Endothelial cell (in vitro differentiated cells): ENCODE measurements at regions not wholly inside any gene's neighbourhood (a gene's known extent, or its start where the extent isn't known, plus 50 kb on each side); places are given as distances from the start of the nearest gene placed in this dataset.

Source experiments
- DNase-seq: peaks from one replicate; pipeline ENCODE4 v3.0.0; 2021; ENCODE audit warnings: low spot score
- H3K27ac Mint-ChIP-seq: one replicate; pipeline ENCODE4 v1.8.0; 2021; ENCODE audit warnings: mixed read lengths, inconsistent platforms; ENCODE audit not compliant: unreplicated experiment
- H3K27me3 Mint-ChIP-seq: one replicate; pipeline ENCODE4 v1.8.0; 2021; ENCODE audit warnings: mild to moderate bottlenecking, moderate library complexity, mixed read lengths, inconsistent platforms; ENCODE audit not compliant: unreplicated experiment
- H3K36me3 Mint-ChIP-seq: one replicate; pipeline ENCODE4 v1.8.0; 2021; ENCODE audit warnings: mild to moderate bottlenecking, low read depth, mixed read lengths, inconsistent platforms; ENCODE audit not compliant: unreplicated experiment
- H3K4me1 Mint-ChIP-seq: one replicate; pipeline ENCODE4 v1.8.0; 2021; ENCODE audit warnings: mild to moderate bottlenecking, mixed read lengths, inconsistent platforms; ENCODE audit not compliant: unreplicated experiment
- H3K4me3 Mint-ChIP-seq: one replicate; pipeline ENCODE4 v1.8.0; 2021; ENCODE audit warnings: mild to moderate bottlenecking, mixed read lengths, inconsistent platforms; ENCODE audit not compliant: unreplicated experiment
- H3K9me3 Mint-ChIP-seq: one replicate; pipeline ENCODE4 v1.8.0; 2021; ENCODE audit warnings: mixed read lengths, inconsistent platforms; ENCODE audit not compliant: unreplicated experiment
- TF ChIP-seq, protein P1 (sequence below): fragments of 200-600 bp; sonication (generic); IDR thresholded peaks from one replicate; pipeline ENCODE4 v1.5.0; 2021; ENCODE audit warnings: antibody characterized with exemption; ENCODE audit not compliant: unreplicated experiment

DNA sequence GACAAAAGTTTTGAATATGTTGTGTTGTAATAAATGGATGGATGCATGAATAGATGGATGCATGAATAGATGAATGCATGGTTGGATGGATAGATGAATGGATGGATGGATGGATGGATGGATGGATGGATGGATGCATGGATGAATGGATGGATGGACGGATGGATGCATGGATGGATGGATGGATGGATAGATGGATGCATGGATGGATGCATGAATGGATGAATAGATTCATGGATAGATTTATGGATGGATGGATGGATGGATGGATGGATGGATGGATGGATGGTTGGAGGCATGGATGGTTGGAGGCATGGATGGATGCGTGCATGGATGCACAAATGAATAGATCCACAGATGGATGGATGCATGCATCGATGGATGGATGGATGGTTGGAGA, 623.2 kb upstream of the B3GAT1 start:
- Mint-ChIP-seq H3K36me3 (peaks cover 4% of the 10 kb centered on the region), H3K4me1 (peaks cover 7% of the 10 kb centered on the region), H3K4me3 (no peak overlapping the region), H3K9me3 (no peaks in the 10 kb centered on the region), H3K27me3 (peaks cover 6% of the 10 kb centered on the region), H3K27ac (no peak overlapping the region)
- TF ChIP-seq, protein P1, sequence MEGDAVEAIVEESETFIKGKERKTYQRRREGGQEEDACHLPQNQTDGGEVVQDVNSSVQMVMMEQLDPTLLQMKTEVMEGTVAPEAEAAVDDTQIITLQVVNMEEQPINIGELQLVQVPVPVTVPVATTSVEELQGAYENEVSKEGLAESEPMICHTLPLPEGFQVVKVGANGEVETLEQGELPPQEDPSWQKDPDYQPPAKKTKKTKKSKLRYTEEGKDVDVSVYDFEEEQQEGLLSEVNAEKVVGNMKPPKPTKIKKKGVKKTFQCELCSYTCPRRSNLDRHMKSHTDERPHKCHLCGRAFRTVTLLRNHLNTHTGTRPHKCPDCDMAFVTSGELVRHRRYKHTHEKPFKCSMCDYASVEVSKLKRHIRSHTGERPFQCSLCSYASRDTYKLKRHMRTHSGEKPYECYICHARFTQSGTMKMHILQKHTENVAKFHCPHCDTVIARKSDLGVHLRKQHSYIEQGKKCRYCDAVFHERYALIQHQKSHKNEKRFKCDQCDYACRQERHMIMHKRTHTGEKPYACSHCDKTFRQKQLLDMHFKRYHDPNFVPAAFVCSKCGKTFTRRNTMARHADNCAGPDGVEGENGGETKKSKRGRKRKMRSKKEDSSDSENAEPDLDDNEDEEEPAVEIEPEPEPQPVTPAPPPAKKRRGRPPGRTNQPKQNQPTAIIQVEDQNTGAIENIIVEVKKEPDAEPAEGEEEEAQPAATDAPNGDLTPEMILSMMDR: no peak
- no peak for DNase-seq

- Mint-ChIP-seq H3K27ac (no peak overlapping the region), H3K4me1 (peaks cover 10% of the 10 kb centered on the region), H3K36me3 (peaks cover 4% of the 10 kb centered on the region), H3K27me3 (peaks cover 6% of the 10 kb centered on the region), H3K4me3 (no peak overlapping the region), H3K9me3 (no peaks in the 10 kb centered on the region)
- TF ChIP-seq, protein P1: no peak
- peak; percentile 51 for DNase-seq
Observed at GRCh38 chr11:135033540-135033939, 621.5 kb upstream of the B3GAT1 start.

- TF ChIP-seq, protein P1: no peak
- Mint-ChIP-seq H3K4me1 (peaks cover 10% of the 10 kb centered on the region), H3K4me3 (no peak overlapping the region), H3K27ac (no peak overlapping the region), H3K9me3 (no peaks in the 10 kb centered on the region), H3K27me3 (peaks cover 2% of the 10 kb centered on the region), H3K36me3 (peaks cover 4% of the 10 kb centered on the region)
- DNase-seq: no peak
Observed at GRCh38 chr11:135031205-135031989, 619.4 kb upstream of the B3GAT1 start.

- Mint-ChIP-seq H3K36me3 (no peaks in the 10 kb centered on the region), H3K4me3 (no peak overlapping the region), H3K9me3 (no peaks in the 10 kb centered on the region), H3K27ac (no peak overlapping the region), H3K4me1 (peaks cover 10% of the 10 kb centered on the region), H3K27me3 (no peaks in the 10 kb centered on the region)
- TF ChIP-seq, protein P1: no peak
- DNase-seq: peak; percentile 69
Observed at GRCh38 chr11:135027461-135027860, 615.4 kb upstream of the B3GAT1 start.

DNA sequence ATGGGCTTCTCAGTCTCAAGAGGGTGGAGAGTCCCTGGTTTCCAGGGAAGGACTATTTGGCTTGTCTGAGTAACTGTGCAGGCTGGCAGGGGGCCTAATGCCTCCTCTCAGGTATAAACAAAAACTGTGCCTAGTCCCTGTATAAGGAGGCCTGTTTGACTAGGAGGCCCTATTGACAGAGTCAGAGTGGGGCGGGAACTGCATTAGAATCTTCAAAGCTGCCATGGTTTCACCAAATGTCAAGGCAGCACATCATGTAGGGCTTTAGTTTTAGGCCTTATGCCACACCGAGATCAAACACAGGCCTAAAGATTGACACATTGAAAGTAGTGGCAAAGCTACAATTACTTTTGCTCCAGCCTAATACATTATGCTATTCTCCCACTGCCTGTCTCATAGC, 611.5 kb upstream of the B3GAT1 start:
- H3K4me3 Mint-ChIP-seq: no peak overlapping the region

More for the DNA sequence above, 611.5 kb upstream of the B3GAT1 start:
- Mint-ChIP-seq H3K9me3 (no peaks in the 10 kb centered on the region), H3K27me3 (peaks cover 2% of the 10 kb centered on the region), H3K36me3 (no peaks in the 10 kb centered on the region), H3K27ac (no peak overlapping the region), H3K4me1 (no peaks in the 10 kb centered on the region)
- TF ChIP-seq, protein P1: no peak
- DNase-seq: no peak
